Liver (tissue), 3 donors: ENCODE measurements at regions not wholly inside any gene's neighbourhood (a gene's known extent, or its start where the extent isn't known, plus 50 kb on each side); places are given as distances from the start of the nearest gene placed in this dataset.

ENCODE experiments used
- CTCF ChIP-seq: fragments of 150-350 bp; IDR thresholded peaks from 2 replicates; pipeline ENCODE4 v1.5.1; 2017; ENCODE audit warnings: improper control_type of control experiment, low read depth, low read length; ENCODE audit not compliant: missing input control
- EGR1 ChIP-seq, 2 donors: IDR thresholded peaks; 2 replicates each; pipeline ENCODE4 v1.6.1; 2016 to 2018; ENCODE audit warnings: antibody characterized with exemption in 2 of 2, low read depth in 2 of 2
- JUND ChIP-seq, 2 donors: IDR thresholded peaks; 2 replicates each; pipeline ENCODE4 v1.6.1; 2016; ENCODE audit warnings: antibody characterized with exemption in 2 of 2
- MAX ChIP-seq: IDR thresholded peaks from 2 replicates; pipeline ENCODE4 v1.6.1; 2016; ENCODE audit warnings: antibody characterized with exemption
- RAD21 ChIP-seq, 2 donors: IDR thresholded peaks; 2 replicates each; pipeline ENCODE4 v1.6.1; 2016; ENCODE audit warnings: antibody characterized with exemption in 2 of 2, mild to moderate bottlenecking in 2 of 2
- TF ChIP-seq, protein P1 (sequence below): IDR thresholded peaks from 2 replicates; pipeline ENCODE4 v1.6.1; 2016; ENCODE audit warnings: antibody characterized with exemption, mild to moderate bottlenecking
- TF ChIP-seq, protein P2 (sequence below): IDR thresholded peaks from 2 replicates; pipeline ENCODE4 v1.6.1; 2016; ENCODE audit warnings: antibody characterized with exemption
- donor health status: healthy.
- donor health status: healthy.

DNA sequence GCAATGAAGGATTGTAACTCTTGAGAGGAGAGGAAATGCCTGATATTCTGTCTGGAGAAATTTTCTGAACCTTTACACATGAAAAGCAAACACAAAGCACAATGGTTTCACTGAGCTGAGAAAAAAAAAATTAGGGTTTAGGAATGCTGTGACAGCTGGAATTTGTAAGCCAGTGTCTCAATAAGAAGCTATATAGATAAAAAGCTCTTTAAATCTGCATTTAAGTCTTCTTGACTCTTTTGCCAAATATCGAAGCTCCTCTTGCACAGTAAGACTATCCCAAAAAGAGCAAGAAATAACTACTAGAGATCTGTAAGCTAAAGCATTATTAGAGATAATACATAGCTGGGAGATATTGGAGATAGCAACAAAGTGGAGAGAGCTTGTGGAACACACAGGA is 1334.0 kb upstream of the CITED2 start:
- TF ChIP-seq CTCF (no peak), EGR1 (IDR thresholded peaks at IDR 0.05; ENCODE audit: low read depth in 2 of 2) (no peak), JUND (IDR thresholded peaks at IDR 0.05) (no peak), MAX (no peak), RAD21 (IDR thresholded peaks at IDR 0.05) (no peak)
- TF ChIP-seq, protein P1, sequence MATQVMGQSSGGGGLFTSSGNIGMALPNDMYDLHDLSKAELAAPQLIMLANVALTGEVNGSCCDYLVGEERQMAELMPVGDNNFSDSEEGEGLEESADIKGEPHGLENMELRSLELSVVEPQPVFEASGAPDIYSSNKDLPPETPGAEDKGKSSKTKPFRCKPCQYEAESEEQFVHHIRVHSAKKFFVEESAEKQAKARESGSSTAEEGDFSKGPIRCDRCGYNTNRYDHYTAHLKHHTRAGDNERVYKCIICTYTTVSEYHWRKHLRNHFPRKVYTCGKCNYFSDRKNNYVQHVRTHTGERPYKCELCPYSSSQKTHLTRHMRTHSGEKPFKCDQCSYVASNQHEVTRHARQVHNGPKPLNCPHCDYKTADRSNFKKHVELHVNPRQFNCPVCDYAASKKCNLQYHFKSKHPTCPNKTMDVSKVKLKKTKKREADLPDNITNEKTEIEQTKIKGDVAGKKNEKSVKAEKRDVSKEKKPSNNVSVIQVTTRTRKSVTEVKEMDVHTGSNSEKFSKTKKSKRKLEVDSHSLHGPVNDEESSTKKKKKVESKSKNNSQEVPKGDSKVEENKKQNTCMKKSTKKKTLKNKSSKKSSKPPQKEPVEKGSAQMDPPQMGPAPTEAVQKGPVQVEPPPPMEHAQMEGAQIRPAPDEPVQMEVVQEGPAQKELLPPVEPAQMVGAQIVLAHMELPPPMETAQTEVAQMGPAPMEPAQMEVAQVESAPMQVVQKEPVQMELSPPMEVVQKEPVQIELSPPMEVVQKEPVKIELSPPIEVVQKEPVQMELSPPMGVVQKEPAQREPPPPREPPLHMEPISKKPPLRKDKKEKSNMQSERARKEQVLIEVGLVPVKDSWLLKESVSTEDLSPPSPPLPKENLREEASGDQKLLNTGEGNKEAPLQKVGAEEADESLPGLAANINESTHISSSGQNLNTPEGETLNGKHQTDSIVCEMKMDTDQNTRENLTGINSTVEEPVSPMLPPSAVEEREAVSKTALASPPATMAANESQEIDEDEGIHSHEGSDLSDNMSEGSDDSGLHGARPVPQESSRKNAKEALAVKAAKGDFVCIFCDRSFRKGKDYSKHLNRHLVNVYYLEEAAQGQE = no peak
- TF ChIP-seq, protein P2, sequence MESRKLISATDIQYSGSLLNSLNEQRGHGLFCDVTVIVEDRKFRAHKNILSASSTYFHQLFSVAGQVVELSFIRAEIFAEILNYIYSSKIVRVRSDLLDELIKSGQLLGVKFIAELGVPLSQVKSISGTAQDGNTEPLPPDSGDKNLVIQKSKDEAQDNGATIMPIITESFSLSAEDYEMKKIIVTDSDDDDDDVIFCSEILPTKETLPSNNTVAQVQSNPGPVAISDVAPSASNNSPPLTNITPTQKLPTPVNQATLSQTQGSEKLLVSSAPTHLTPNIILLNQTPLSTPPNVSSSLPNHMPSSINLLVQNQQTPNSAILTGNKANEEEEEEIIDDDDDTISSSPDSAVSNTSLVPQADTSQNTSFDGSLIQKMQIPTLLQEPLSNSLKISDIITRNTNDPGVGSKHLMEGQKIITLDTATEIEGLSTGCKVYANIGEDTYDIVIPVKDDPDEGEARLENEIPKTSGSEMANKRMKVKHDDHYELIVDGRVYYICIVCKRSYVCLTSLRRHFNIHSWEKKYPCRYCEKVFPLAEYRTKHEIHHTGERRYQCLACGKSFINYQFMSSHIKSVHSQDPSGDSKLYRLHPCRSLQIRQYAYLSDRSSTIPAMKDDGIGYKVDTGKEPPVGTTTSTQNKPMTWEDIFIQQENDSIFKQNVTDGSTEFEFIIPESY = no peak
